NCI-H146 treated with DMSO at 0.1 percent for 48 hours (cell line): ENCODE measurements at regions not wholly inside any gene's neighbourhood (a gene's known extent, or its start where the extent isn't known, plus 50 kb on each side); places are given as distances from the start of the nearest gene placed in this dataset.

Source experiments
- DNase-seq: peaks from one replicate; lab custom pipeline; 2025; ENCODE audit not compliant: unreplicated experiment; lab: John Stamatoyannopoulos, UW

DNA sequence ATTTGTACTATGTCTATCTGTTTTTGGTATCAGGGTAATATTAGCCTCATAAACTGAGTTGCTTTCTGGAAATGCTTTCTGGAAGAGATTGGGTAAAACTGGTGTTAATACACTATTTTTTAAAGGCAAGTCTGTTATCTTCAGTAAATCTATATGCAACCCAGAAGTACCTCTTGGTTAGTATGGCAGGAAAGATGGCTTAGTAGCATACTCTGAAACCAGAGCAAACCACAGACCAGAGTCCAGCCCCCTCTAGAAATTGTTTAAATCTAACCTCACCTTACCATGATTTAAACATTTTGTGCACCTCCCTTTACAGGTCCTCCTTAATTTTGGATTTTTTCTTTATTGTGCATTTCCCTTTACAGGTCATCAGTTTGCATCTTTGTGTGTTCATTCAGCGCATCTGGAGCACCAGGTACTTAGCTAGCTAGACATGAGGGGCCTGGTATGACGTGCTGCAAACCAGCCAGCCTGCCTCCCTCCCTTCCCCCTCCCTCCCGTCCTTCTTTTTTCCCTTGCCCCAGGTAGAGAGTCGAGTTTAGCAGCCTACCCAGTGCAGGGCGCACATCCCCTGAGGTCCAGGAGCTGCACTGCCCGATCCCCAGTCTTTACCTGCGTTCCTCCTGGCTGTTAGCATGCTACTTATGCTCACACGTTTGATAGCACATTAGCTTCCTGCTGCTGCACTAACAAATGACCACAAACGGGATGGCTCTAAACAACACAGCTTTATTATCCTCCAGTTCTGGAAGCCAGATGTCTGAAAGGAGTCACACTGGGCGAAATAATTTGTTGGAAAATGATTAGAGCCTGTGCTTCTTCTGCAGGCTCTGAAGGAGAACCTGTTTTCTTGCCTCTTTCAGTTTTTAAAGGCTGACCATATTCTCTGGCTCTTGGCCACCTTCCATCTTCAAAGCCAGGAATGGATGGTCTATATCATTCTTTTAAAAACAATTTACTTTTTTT lies 299.9 kb upstream of the HABP2 start:
- peak; percentile 39 for DNase-seq

GRCh38 chr10:113259576-113260226 lies 293.2 kb upstream of the HABP2 start:
- no peak for DNase-seq

GRCh38 chr10:113261161-113261560 lies 291.7 kb upstream of the HABP2 start:
- no peak for DNase-seq

DNA sequence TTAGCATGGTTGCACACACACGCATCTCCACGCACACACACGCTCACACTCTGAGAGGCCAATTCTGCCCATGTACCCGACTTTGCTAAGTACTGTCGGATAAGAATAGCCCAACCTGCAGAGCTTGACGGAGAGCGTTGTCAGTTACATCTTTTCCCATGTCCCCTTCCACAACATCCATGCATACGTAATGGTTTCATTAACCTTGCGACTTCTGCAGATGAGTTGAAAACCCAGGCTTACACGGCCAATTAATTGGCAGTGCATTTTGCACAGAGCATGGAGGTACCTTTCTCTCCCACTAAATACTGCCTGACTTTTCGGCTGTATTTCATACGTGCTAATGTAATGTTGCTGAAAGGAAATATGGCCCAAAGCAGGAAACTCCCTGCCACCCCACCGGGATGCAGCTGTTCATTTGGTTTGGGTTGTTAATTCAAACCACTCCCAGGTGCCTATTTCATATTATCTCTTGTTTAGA lies 291.2 kb upstream of the HABP2 start:
- no peak for DNase-seq

DNA sequence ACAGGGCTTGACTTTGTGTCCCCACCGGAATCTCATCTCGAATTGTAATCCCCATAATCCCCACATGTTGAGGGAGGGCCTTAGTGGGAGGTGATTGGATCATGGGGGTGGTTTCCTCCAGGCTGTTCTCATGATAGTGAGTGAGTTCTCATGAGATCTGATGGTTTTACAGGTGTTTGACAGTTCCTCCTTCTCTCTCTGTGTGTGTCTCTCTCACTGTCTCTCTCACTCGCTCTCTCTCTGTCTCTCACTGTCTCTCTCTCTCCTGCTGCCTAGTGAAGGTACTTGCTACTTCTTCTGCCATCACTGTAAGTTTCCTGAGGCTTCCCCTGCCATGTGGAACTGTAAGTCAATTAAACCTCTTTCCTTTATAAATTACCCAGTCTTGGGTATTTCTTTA lies 289.8 kb upstream of the HABP2 start:
- DNase-seq = no peak

- no peak for DNase-seq
Measured at GRCh38 chr10:113264333-113265131, 288.3 kb upstream of the HABP2 start.

- no peak for DNase-seq
Measured at GRCh38 chr10:113266147-113266546, 286.7 kb upstream of the HABP2 start.

DNA sequence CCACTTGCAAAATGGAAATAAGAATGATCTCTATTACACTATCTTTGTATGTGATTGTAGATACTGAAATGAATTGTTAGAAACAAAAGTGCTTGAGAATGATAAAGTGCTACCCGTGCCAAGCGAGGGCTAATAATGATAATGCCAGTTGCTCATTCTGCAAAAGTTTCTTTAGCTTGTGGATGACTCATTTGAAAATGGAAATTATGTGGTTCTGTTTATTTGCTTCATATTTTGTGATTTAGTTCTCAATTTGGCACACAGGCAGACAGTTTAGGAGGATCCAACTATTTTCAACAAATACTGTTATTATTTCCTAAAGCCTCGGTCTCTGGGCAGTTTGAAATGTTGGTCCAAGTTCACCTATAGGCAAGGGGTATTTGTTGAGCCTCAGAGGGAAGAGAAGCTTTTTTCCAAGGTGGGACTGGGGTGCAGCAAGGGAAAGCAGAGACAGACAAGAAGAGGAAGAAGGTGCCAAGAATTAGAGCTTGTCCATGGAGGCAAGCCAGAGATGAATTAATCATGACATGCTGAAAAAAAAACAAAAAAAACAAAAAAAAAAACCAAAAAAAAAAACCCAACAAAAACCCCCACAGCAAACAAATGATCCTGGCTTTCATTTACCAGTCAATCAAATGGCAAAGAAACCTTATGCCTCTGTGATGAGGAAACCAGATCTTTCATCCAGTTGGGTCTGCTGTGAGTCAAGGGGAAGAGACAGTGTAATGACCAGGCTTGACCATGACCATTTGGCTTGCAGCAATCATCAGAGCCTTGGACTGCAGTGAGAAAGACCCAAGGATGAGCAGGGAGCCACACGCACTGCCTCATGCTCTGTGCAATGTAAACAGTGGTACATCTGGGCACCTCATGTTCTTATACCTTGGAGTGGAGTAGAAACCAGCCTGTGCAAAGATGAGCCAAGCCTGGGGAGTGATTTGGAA lies 285.0 kb upstream of the HABP2 start:
- DNase-seq = no peak

DNA sequence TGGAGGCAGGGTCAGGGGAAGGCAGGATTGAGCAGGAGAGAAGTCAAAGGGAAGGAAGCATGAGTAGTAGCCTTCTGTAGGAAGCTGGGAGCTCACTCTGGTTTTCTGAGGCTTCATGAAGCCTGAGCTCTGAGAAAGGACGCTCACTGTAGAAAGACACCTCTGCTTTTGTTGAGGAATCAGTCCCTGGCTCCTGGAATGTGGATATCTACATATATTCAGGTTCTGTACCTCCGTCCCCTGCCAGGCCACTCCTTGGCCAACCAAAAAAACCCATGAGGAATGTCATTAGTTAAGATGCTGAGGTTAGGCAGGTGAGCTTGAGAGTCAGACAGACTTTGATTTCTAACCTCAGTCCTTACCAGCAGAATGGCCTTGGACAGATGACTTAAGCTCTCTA lies 283.5 kb upstream of the HABP2 start:
- DNase-seq = no peak

GRCh38 chr10:113272511-113272910 lies 280.3 kb upstream of the HABP2 start:
- DNase-seq = no peak

GRCh38 chr10:113273181-113274163 lies 279.4 kb upstream of the HABP2 start:
- no peak for DNase-seq

DNA sequence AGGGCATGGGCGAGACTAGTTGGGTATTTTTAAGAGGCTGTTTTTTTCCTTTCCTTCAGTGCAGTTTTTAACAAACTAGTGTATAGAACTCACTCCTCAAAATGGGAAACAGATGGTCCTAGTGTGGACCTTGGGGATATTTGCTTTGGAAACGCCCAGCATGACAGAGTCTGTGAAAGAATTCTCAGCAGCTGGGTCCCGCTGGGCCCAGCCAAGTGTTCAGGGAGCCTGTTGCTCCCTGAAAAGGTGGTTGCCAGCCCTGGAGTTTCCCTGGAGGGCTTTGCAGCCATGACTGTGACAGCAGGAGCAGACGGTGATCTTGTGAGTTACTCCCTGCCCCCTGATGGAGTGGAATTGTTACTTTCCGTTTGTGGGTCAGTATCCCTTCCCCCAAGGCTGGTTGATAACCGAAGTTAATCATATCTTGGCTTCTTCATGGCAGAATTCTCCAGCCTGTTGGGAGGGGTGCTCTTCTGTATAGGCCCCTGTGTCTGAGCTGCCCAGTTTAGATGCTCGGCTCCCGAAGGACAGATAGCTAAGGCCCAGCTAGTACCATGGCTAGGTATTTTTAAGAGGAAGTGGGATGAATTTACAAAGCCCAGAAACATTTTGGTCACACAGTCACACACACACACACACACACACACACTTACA lies 278.6 kb upstream of the HABP2 start:
- no peak for DNase-seq

GRCh38 chr10:113278221-113278620 lies 274.6 kb upstream of the HABP2 start:
- DNase-seq = no peak

DNA sequence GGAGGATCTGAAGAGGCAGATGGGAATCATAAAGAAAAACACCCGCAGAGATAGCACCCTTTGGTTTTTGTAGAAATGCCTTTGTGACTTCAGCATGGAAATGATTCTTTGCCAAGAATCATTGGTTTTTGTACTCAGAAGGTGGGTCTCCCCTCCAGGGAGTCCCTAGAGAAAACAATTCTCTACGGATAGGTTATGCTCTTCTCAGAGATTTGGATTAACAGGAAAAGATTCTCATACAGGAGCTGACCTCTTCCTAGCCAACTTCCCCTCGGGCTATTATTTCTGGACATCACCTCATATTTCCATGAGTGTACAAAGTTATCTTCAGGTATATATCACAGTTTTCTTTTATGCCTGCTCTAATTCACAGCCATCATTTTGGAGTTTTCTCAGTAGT lies 274.2 kb upstream of the HABP2 start:
- DNase-seq = no peak

- DNase-seq = no peak
Measured at GRCh38 chr10:113279262-113279661, 273.6 kb upstream of the HABP2 start.

- no peak for DNase-seq
Measured at GRCh38 chr10:113282564-113282963, 270.3 kb upstream of the HABP2 start.

DNA sequence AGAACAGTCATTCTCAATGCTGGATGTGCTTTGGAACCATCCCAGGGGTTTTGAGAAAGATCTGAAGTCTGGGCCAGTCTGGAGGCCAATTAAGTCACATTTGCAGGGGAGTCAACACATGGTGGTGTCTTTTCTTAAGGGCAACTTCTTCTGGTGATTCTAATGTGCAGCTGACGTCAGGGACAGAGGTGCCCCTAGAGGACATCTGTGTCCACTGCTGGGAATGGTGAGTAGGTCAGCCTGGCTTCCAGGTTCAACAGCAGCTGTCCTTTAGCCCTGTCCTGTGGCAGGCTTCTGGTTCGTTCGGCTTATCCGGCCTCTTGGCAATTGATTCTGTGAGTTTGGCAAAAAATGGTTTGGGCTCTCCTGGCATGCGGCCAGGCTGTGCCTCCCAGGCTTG lies 269.7 kb upstream of the HABP2 start:
- no peak for DNase-seq

- no peak for DNase-seq
Measured at GRCh38 chr10:113284635-113285034, 268.2 kb upstream of the HABP2 start.

DNA sequence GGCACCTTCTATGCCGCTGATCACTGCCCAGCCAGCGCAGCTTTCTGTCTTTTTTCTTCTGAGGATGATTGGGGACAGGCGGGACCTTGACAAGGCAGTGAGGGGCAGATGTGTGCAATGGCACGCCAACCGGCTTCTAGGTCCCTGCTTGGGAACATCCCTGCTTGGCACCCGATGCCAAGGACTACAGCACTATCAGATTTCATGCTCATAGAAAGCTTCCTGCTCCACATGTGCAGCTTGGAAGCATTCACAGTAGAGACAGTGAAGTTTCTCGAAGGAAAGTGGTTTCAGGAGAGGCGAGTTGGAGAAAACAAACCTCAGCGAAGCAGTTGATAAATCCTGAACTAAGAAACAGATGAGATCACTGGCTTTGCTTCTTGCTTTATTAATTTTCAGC lies 267.5 kb upstream of the HABP2 start:
- DNase-seq = no peak
